SU-DHL-6 (cell line): ENCODE measurements at regions not wholly inside any gene's neighbourhood (a gene's known extent, or its start where the extent isn't known, plus 50 kb on each side); places are given as distances from the start of the nearest gene placed in this dataset.

Experiments used
- H2AFZ ChIP-seq: fragments of 200-600 bp; sonication (generic); 2 replicates; pipeline ENCODE4 v1.6.1; 2014; ENCODE audit warnings: low read depth, mild to moderate bottlenecking, moderate library complexity, mixed read lengths, antibody characterized with exemption, low read length; ENCODE audit not compliant: severe bottlenecking
- H3F3A ChIP-seq: fragments of 200-600 bp; shearing (Covaris generic); 2 replicates; pipeline ENCODE4 v1.6.0; 2016; ENCODE audit warnings: antibody characterized with exemption, mild to moderate bottlenecking; ENCODE audit not compliant: insufficient read depth
- H3K27ac ChIP-seq: fragments of 200-600 bp; sonication (generic); 2 replicates; pipeline ENCODE4 v1.5.1; 2016; ENCODE audit warnings: low read depth, mild to moderate bottlenecking, low read length, moderate library complexity, mixed read lengths
- H3K27me3 ChIP-seq: fragments of 200-600 bp; sonication (generic), shearing (Covaris generic); 2 replicates; pipeline ENCODE4 v1.6.0; 2014; ENCODE audit warnings: mild to moderate bottlenecking, low read length
- H3K36me3 ChIP-seq: fragments of 200-600 bp; sonication (generic); 2 replicates; pipeline ENCODE4 v1.6.1; 2014; ENCODE audit warnings: mild to moderate bottlenecking, low read length, mixed read lengths
- H3K4me2 ChIP-seq: fragments of 300-600, 200-600 bp; shearing (Covaris generic), sonication (generic); 2 replicates; pipeline ENCODE4 v1.6.0; 2014; ENCODE audit warnings: low read length, low read depth, mild to moderate bottlenecking; ENCODE audit not compliant: poor library complexity, severe bottlenecking
- H3K4me3 ChIP-seq: fragments of 200-600 bp; sonication (generic); 2 replicates; pipeline ENCODE4 v1.5.1; 2014; ENCODE audit warnings: antibody characterized with exemption, low read length, mild to moderate bottlenecking, mixed read lengths; ENCODE audit not compliant: insufficient read depth, poor library complexity, severe bottlenecking
- H3K79me2 ChIP-seq: fragments of 200-600 bp; sonication (generic); 2 replicates; pipeline ENCODE4 v1.6.1; 2014; ENCODE audit warnings: mild to moderate bottlenecking, low read length, moderate library complexity; ENCODE audit not compliant: insufficient read depth
- H3K9ac ChIP-seq: fragments of 200-600 bp; sonication (generic); 2 replicates; pipeline ENCODE4 v1.7.0; 2014; ENCODE audit warnings: mild to moderate bottlenecking, low read length
- H3K9me2 ChIP-seq: fragments of 200-600 bp; sonication (generic); replicated peaks from 2 replicates; pipeline ENCODE4 v1.6.1; 2014; ENCODE audit warnings: low read length; ENCODE audit not compliant: insufficient read depth
- H3K9me3 ChIP-seq: fragments of 200-600 bp; sonication (generic); 2 replicates; pipeline ENCODE4 v1.6.1; 2014; ENCODE audit warnings: low read length, mixed read lengths; ENCODE audit not compliant: insufficient read depth
- H4K20me1 ChIP-seq: fragments of 200-600 bp; sonication (generic); 2 replicates; pipeline ENCODE4 v1.6.1; 2014; ENCODE audit warnings: low read depth, mild to moderate bottlenecking, antibody characterized with exemption, low read length, moderate library complexity, mixed read lengths
- EZH2phosphoT487 ChIP-seq: fragments of 200-600 bp; sonication (generic), shearing (Covaris generic); conservative IDR thresholded peaks from 2 replicates; pipeline ENCODE4 v1.6.1; 2018; ENCODE audit warnings: mild to moderate bottlenecking, antibody characterized with exemption, low read length, moderate library complexity, mixed read lengths
- TF ChIP-seq, protein P1 (sequence below): fragments of 200-600 bp; sonication (generic); IDR thresholded peaks from one replicate; pipeline ENCODE4 v1.5.1; 2017; ENCODE audit warnings: antibody characterized with exemption, mild to moderate bottlenecking, low read length, moderate library complexity; ENCODE audit not compliant: insufficient read depth, poor library complexity, severe bottlenecking

- Histone ChIP-seq H3K4me3 (no peak overlapping the region), H3K27me3 (no peaks in the 10 kb centered on the region), H3F3A (peaks cover 49% of the 10 kb centered on the region), H3K9me3 (no peaks in the 10 kb centered on the region), H3K27ac (peak overlapping the region; percentile 98), H3K9me2 (no peaks in the 10 kb centered on the region), H4K20me1 (no peaks in the 10 kb centered on the region), H3K4me2 (peak overlapping the region; percentile 85), H3K79me2 (peaks cover 60% of the 10 kb centered on the region), H2AFZ (no peak overlapping the region), H3K9ac (peak overlapping the region; percentile 74), H3K36me3 (no peaks in the 10 kb centered on the region)
- TF ChIP-seq, protein P1, sequence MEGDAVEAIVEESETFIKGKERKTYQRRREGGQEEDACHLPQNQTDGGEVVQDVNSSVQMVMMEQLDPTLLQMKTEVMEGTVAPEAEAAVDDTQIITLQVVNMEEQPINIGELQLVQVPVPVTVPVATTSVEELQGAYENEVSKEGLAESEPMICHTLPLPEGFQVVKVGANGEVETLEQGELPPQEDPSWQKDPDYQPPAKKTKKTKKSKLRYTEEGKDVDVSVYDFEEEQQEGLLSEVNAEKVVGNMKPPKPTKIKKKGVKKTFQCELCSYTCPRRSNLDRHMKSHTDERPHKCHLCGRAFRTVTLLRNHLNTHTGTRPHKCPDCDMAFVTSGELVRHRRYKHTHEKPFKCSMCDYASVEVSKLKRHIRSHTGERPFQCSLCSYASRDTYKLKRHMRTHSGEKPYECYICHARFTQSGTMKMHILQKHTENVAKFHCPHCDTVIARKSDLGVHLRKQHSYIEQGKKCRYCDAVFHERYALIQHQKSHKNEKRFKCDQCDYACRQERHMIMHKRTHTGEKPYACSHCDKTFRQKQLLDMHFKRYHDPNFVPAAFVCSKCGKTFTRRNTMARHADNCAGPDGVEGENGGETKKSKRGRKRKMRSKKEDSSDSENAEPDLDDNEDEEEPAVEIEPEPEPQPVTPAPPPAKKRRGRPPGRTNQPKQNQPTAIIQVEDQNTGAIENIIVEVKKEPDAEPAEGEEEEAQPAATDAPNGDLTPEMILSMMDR: no peak
- no peak for TF ChIP-seq EZH2phosphoT487
Measured at GRCh38 chr22:22032099-22032905, 49.7 kb upstream of the TOP3B start.
